Astrocyte (in vitro differentiated cells and primary cell): ENCODE measurements at regions not wholly inside any gene's neighbourhood (a gene's known extent, or its start where the extent isn't known, plus 50 kb on each side); places are given as distances from the start of the nearest gene placed in this dataset.

Experiments used
- CTCF ChIP-seq: IDR thresholded peaks from 2 replicates; pipeline ENCODE4 v1.5.1; 2011; ENCODE audit warnings: low read depth, mild to moderate bottlenecking, inconsistent platforms, low read length, moderate library complexity; ENCODE audit not compliant: insufficient read depth
- EZH2 ChIP-seq: IDR thresholded peaks from 2 replicates; pipeline ENCODE4 v1.6.1; 2012; ENCODE audit warnings: mild to moderate bottlenecking, low read length, inconsistent platforms; ENCODE audit not compliant: insufficient read depth

- TF ChIP-seq EZH2 (no peak), CTCF (no peak)
Observed at GRCh38 chrX:25356456-25356855, 340.7 kb upstream of the ARX start.
